ENCODE measurements at regions not wholly inside any gene's neighbourhood (a gene's known extent, or its start where the extent isn't known, plus 50 kb on each side); places are given as distances from the start of the nearest gene placed in this dataset.

- Histone ChIP-seq H3K4me1 (ENCODE audit: control insufficient read depth in 1 of 2, insufficient read depth in 2 of 2, low read length in 2 of 2) (no peaks in the 10 kb centered on the region), H3K36me3 (ENCODE audit: control insufficient read depth in 1 of 2, insufficient read depth in 2 of 2, low read length in 2 of 2) (no peaks in the 10 kb centered on the region), H3K27ac (ENCODE audit: low read depth, low read length) (no peak overlapping the region), H3K27me3 (ENCODE audit: control insufficient read depth in 1 of 2, insufficient read depth in 2 of 2, low read length in 2 of 2) (no peaks in the 10 kb centered on the region), H3K4me3 (ENCODE audit: low read depth in 1 of 2, low read length in 2 of 2) (no peak overlapping the region), H3K9ac (ENCODE audit: low read depth in 1 of 2, low read length in 2 of 2) (no peak overlapping the region), H3K9me3 (ENCODE audit: control insufficient read depth in 1 of 2, low read length in 2 of 2) (no peaks in the 10 kb centered on the region)
Observed at GRCh38 chr2:37425408-37425807, 81.0 kb downstream of the QPCT start.

GRCh38 chr2:37427241-37427640, 82.8 kb downstream of the QPCT start:
- H3K4me3 ChIP-seq (ENCODE audit: low read depth in 1 of 2, low read length in 2 of 2) = no peak overlapping the region
- H3K27me3 ChIP-seq (ENCODE audit: control insufficient read depth in 1 of 2, insufficient read depth in 2 of 2, low read length in 2 of 2) = no peaks in the 10 kb centered on the region
- H3K9ac ChIP-seq (ENCODE audit: low read depth in 1 of 2, low read length in 2 of 2) = no peak overlapping the region
- no peaks in the 10 kb centered on the region for H3K36me3 ChIP-seq (ENCODE audit: control insufficient read depth in 1 of 2, insufficient read depth in 2 of 2, low read length in 2 of 2)
- H3K4me1 ChIP-seq (ENCODE audit: control insufficient read depth in 1 of 2, insufficient read depth in 2 of 2, low read length in 2 of 2) = no peaks in the 10 kb centered on the region
- no peak overlapping the region for H3K27ac ChIP-seq (ENCODE audit: low read depth, low read length)
- no peaks in the 10 kb centered on the region for H3K9me3 ChIP-seq (ENCODE audit: control insufficient read depth in 1 of 2, low read length in 2 of 2)

- H3K9ac ChIP-seq (ENCODE audit: low read depth in 1 of 2, low read length in 2 of 2) = no peak overlapping the region
- no peaks in the 10 kb centered on the region for H3K9me3 ChIP-seq (ENCODE audit: control insufficient read depth in 1 of 2, low read length in 2 of 2)
- no peak overlapping the region for H3K4me3 ChIP-seq (ENCODE audit: low read depth in 1 of 2, low read length in 2 of 2)
- H3K36me3 ChIP-seq (ENCODE audit: control insufficient read depth in 1 of 2, insufficient read depth in 2 of 2, low read length in 2 of 2) = no peaks in the 10 kb centered on the region
- H3K27ac ChIP-seq (ENCODE audit: low read depth, low read length) = no peak overlapping the region
- no peaks in the 10 kb centered on the region for H3K4me1 ChIP-seq (ENCODE audit: control insufficient read depth in 1 of 2, insufficient read depth in 2 of 2, low read length in 2 of 2)
- H3K27me3 ChIP-seq (ENCODE audit: control insufficient read depth in 1 of 2, insufficient read depth in 2 of 2, low read length in 2 of 2) = no peaks in the 10 kb centered on the region
Observed at GRCh38 chr2:37436323-37436722, 91.9 kb downstream of the QPCT start.

GRCh38 chr2:37439131-37439642, 94.8 kb downstream of the QPCT start:
- Histone ChIP-seq H3K4me3 (ENCODE audit: low read depth in 1 of 2, low read length in 2 of 2) (no peak overlapping the region), H3K36me3 (ENCODE audit: control insufficient read depth in 1 of 2, insufficient read depth in 2 of 2, low read length in 2 of 2) (no peaks in the 10 kb centered on the region), H3K9ac (ENCODE audit: low read depth in 1 of 2, low read length in 2 of 2) (no peak overlapping the region), H3K27me3 (ENCODE audit: control insufficient read depth in 1 of 2, insufficient read depth in 2 of 2, low read length in 2 of 2) (no peaks in the 10 kb centered on the region), H3K27ac (ENCODE audit: low read depth, low read length) (no peak overlapping the region), H3K9me3 (ENCODE audit: control insufficient read depth in 1 of 2, low read length in 2 of 2) (no peaks in the 10 kb centered on the region), H3K4me1 (ENCODE audit: control insufficient read depth in 1 of 2, insufficient read depth in 2 of 2, low read length in 2 of 2) (no peaks in the 10 kb centered on the region)

GRCh38 chr2:37441055-37441454, 96.6 kb downstream of the QPCT start:
- no peaks in the 10 kb centered on the region for H3K27me3 ChIP-seq (ENCODE audit: control insufficient read depth in 1 of 2, insufficient read depth in 2 of 2, low read length in 2 of 2)

GRCh38 chr2:37443082-37443481, 98.7 kb downstream of the QPCT start:
- no peaks in the 10 kb centered on the region for H3K36me3 ChIP-seq (ENCODE audit: control insufficient read depth in 1 of 2, insufficient read depth in 2 of 2, low read length in 2 of 2)
- no peaks in the 10 kb centered on the region for H3K4me1 ChIP-seq (ENCODE audit: control insufficient read depth in 1 of 2, insufficient read depth in 2 of 2, low read length in 2 of 2)
- no peaks in the 10 kb centered on the region for H3K9me3 ChIP-seq (ENCODE audit: control insufficient read depth in 1 of 2, low read length in 2 of 2)
- no peak overlapping the region for H3K4me3 ChIP-seq (ENCODE audit: low read depth in 1 of 2, low read length in 2 of 2)
- no peaks in the 10 kb centered on the region for H3K27me3 ChIP-seq (ENCODE audit: control insufficient read depth in 1 of 2, insufficient read depth in 2 of 2, low read length in 2 of 2)
- no peak overlapping the region for H3K27ac ChIP-seq (ENCODE audit: low read depth, low read length)
- no peak overlapping the region for H3K9ac ChIP-seq (ENCODE audit: low read depth in 1 of 2, low read length in 2 of 2)

More at GRCh38 chr2:37441055-37441454, 96.6 kb downstream of the QPCT start:
- H3K9me3 ChIP-seq (ENCODE audit: control insufficient read depth in 1 of 2, low read length in 2 of 2) = no peaks in the 10 kb centered on the region
- no peaks in the 10 kb centered on the region for H3K36me3 ChIP-seq (ENCODE audit: control insufficient read depth in 1 of 2, insufficient read depth in 2 of 2, low read length in 2 of 2)
- H3K4me1 ChIP-seq (ENCODE audit: control insufficient read depth in 1 of 2, insufficient read depth in 2 of 2, low read length in 2 of 2) = no peaks in the 10 kb centered on the region
- no peak overlapping the region for H3K27ac ChIP-seq (ENCODE audit: low read depth, low read length)
- no peak overlapping the region for H3K4me3 ChIP-seq (ENCODE audit: low read depth in 1 of 2, low read length in 2 of 2)
- H3K9ac ChIP-seq (ENCODE audit: low read depth in 1 of 2, low read length in 2 of 2) = no peak overlapping the region

GRCh38 chr2:37447446-37447845, 103.0 kb downstream of the QPCT start:
- Histone ChIP-seq H3K9ac (ENCODE audit: low read depth in 1 of 2, low read length in 2 of 2) (no peak overlapping the region), H3K27ac (ENCODE audit: low read depth, low read length) (no peak overlapping the region), H3K36me3 (ENCODE audit: control insufficient read depth in 1 of 2, insufficient read depth in 2 of 2, low read length in 2 of 2) (no peaks in the 10 kb centered on the region), H3K4me1 (ENCODE audit: control insufficient read depth in 1 of 2, insufficient read depth in 2 of 2, low read length in 2 of 2) (no peaks in the 10 kb centered on the region), H3K9me3 (ENCODE audit: control insufficient read depth in 1 of 2, low read length in 2 of 2) (no peaks in the 10 kb centered on the region), H3K4me3 (ENCODE audit: low read depth in 1 of 2, low read length in 2 of 2) (no peak overlapping the region), H3K27me3 (ENCODE audit: control insufficient read depth in 1 of 2, insufficient read depth in 2 of 2, low read length in 2 of 2) (no peaks in the 10 kb centered on the region)

- no peaks in the 10 kb centered on the region for H3K9me3 ChIP-seq (ENCODE audit: control insufficient read depth in 1 of 2, low read length in 2 of 2)
- no peaks in the 10 kb centered on the region for H3K27me3 ChIP-seq (ENCODE audit: control insufficient read depth in 1 of 2, insufficient read depth in 2 of 2, low read length in 2 of 2)
- H3K4me1 ChIP-seq (ENCODE audit: control insufficient read depth in 1 of 2, insufficient read depth in 2 of 2, low read length in 2 of 2) = no peaks in the 10 kb centered on the region
- no peak overlapping the region for H3K9ac ChIP-seq (ENCODE audit: low read depth in 1 of 2, low read length in 2 of 2)
- no peak overlapping the region for H3K27ac ChIP-seq (ENCODE audit: low read depth, low read length)
- no peak overlapping the region for H3K4me3 ChIP-seq (ENCODE audit: low read depth in 1 of 2, low read length in 2 of 2)
- H3K36me3 ChIP-seq (ENCODE audit: control insufficient read depth in 1 of 2, insufficient read depth in 2 of 2, low read length in 2 of 2) = no peaks in the 10 kb centered on the region
Observed at GRCh38 chr2:37448342-37449120, 104.1 kb downstream of the QPCT start.

GRCh38 chr2:37449761-37450296, 105.4 kb downstream of the QPCT start:
- Histone ChIP-seq H3K4me3 (ENCODE audit: low read depth in 1 of 2, low read length in 2 of 2) (no peak overlapping the region), H3K27me3 (ENCODE audit: control insufficient read depth in 1 of 2, insufficient read depth in 2 of 2, low read length in 2 of 2) (no peaks in the 10 kb centered on the region), H3K9me3 (ENCODE audit: control insufficient read depth in 1 of 2, low read length in 2 of 2) (no peaks in the 10 kb centered on the region), H3K27ac (ENCODE audit: low read depth, low read length) (no peak overlapping the region), H3K4me1 (ENCODE audit: control insufficient read depth in 1 of 2, insufficient read depth in 2 of 2, low read length in 2 of 2) (no peaks in the 10 kb centered on the region), H3K36me3 (ENCODE audit: control insufficient read depth in 1 of 2, insufficient read depth in 2 of 2, low read length in 2 of 2) (no peaks in the 10 kb centered on the region), H3K9ac (ENCODE audit: low read depth in 1 of 2, low read length in 2 of 2) (no peak overlapping the region)

GRCh38 chr2:37453027-37453426, 108.6 kb downstream of the QPCT start:
- Histone ChIP-seq H3K4me3 (ENCODE audit: low read depth in 1 of 2, low read length in 2 of 2) (peak overlapping the region in 1 of 2 donors; percentile 16), H3K27me3 (ENCODE audit: control insufficient read depth in 1 of 2, insufficient read depth in 2 of 2, low read length in 2 of 2) (no peaks in the 10 kb centered on the region), H3K27ac (ENCODE audit: low read depth, low read length) (no peak overlapping the region), H3K4me1 (ENCODE audit: control insufficient read depth in 1 of 2, insufficient read depth in 2 of 2, low read length in 2 of 2) (no peaks in the 10 kb centered on the region), H3K9me3 (ENCODE audit: control insufficient read depth in 1 of 2, low read length in 2 of 2) (no peaks in the 10 kb centered on the region), H3K9ac (ENCODE audit: low read depth in 1 of 2, low read length in 2 of 2) (no peak overlapping the region), H3K36me3 (ENCODE audit: control insufficient read depth in 1 of 2, insufficient read depth in 2 of 2, low read length in 2 of 2) (no peaks in the 10 kb centered on the region)

Measured in duodenal mucosa (tissue), 2 donors.